ENCODE measurements at regions not wholly inside any gene's neighbourhood (a gene's known extent, or its start where the extent isn't known, plus 50 kb on each side); places are given as distances from the start of the nearest gene placed in this dataset.

GRCh38 chr4:173936861-173937260 lies 346.6 kb downstream of the FBXO8 start:
- Histone ChIP-seq H3K4me1 (ENCODE audit: insufficient read depth, low read length) (peaks cover 9% of the 10 kb centered on the region; the same call in 1 of the 2 replicates), H3K4me3 (ENCODE audit: low read length) (no peak overlapping the region), H3K27ac (ENCODE audit: low read length) (no peak overlapping the region), H3K36me3 (ENCODE audit: insufficient read depth, low read depth, low read length) (no peaks in the 10 kb centered on the region), H3K9ac (ENCODE audit: low read depth, low read length) (no peak overlapping the region), H3K27me3 (ENCODE audit: insufficient read depth, low read length) (no peaks in the 10 kb centered on the region), H3K9me3 (ENCODE audit: insufficient read depth, low read depth, low read length) (no peaks in the 10 kb centered on the region)

- Histone ChIP-seq H3K4me3 (ENCODE audit: low read length) (no peak overlapping the region), H3K27me3 (ENCODE audit: insufficient read depth, low read length) (no peaks in the 10 kb centered on the region), H3K9ac (ENCODE audit: low read depth, low read length) (no peak overlapping the region), H3K9me3 (ENCODE audit: insufficient read depth, low read depth, low read length) (no peaks in the 10 kb centered on the region), H3K4me1 (ENCODE audit: insufficient read depth, low read length) (peaks cover 9% of the 10 kb centered on the region; the same call in 1 of the 2 replicates), H3K36me3 (ENCODE audit: insufficient read depth, low read depth, low read length) (no peaks in the 10 kb centered on the region), H3K27ac (ENCODE audit: low read length) (no peak overlapping the region)
These were observed 347.7 kb downstream of the FBXO8 start for GRCh38 chr4:173935622-173936405.

GRCh38 chr4:173934933-173935620 lies 348.4 kb downstream of the FBXO8 start:
- Histone ChIP-seq H3K9me3 (ENCODE audit: insufficient read depth, low read depth, low read length) (no peaks in the 10 kb centered on the region), H3K27me3 (ENCODE audit: insufficient read depth, low read length) (no peaks in the 10 kb centered on the region), H3K4me1 (ENCODE audit: insufficient read depth, low read length) (peaks cover 9% of the 10 kb centered on the region; the same call in 1 of the 2 replicates), H3K9ac (ENCODE audit: low read depth, low read length) (no peak overlapping the region), H3K36me3 (ENCODE audit: insufficient read depth, low read depth, low read length) (no peaks in the 10 kb centered on the region), H3K4me3 (ENCODE audit: low read length) (no peak overlapping the region), H3K27ac (ENCODE audit: low read length) (no peak overlapping the region)

GRCh38 chr4:173934201-173934600 lies 349.3 kb downstream of the FBXO8 start:
- Histone ChIP-seq H3K27ac (ENCODE audit: low read length) (no peak overlapping the region), H3K27me3 (ENCODE audit: insufficient read depth, low read length) (no peaks in the 10 kb centered on the region), H3K4me3 (ENCODE audit: low read length) (no peak overlapping the region), H3K9me3 (ENCODE audit: insufficient read depth, low read depth, low read length) (no peaks in the 10 kb centered on the region), H3K36me3 (ENCODE audit: insufficient read depth, low read depth, low read length) (no peaks in the 10 kb centered on the region), H3K9ac (ENCODE audit: low read depth, low read length) (no peak overlapping the region), H3K4me1 (ENCODE audit: insufficient read depth, low read length) (peaks cover 9% of the 10 kb centered on the region; the same call in 1 of the 2 replicates)

- Histone ChIP-seq H3K36me3 (ENCODE audit: insufficient read depth, low read depth, low read length) (no peaks in the 10 kb centered on the region), H3K27ac (ENCODE audit: low read length) (no peak overlapping the region), H3K9ac (ENCODE audit: low read depth, low read length) (no peak overlapping the region), H3K9me3 (ENCODE audit: insufficient read depth, low read depth, low read length) (no peaks in the 10 kb centered on the region), H3K4me1 (ENCODE audit: insufficient read depth, low read length) (peaks cover 9% of the 10 kb centered on the region; the same call in 1 of the 2 replicates), H3K4me3 (ENCODE audit: low read length) (no peak overlapping the region), H3K27me3 (ENCODE audit: insufficient read depth, low read length) (no peaks in the 10 kb centered on the region)
These were observed 350.8 kb downstream of the FBXO8 start for GRCh38 chr4:173932701-173933100.

- H3K27ac ChIP-seq (ENCODE audit: low read length), result no peak overlapping the region
- no peak overlapping the region for H3K9ac ChIP-seq (ENCODE audit: low read depth, low read length)
- H3K4me1 ChIP-seq (ENCODE audit: insufficient read depth, low read length), result no peaks in the 10 kb centered on the region
These were observed 353.0 kb downstream of the FBXO8 start for GRCh38 chr4:173930329-173930967.

GRCh38 chr4:173929921-173930320 lies 353.5 kb downstream of the FBXO8 start:
- Histone ChIP-seq H3K27ac (ENCODE audit: low read length) (no peak overlapping the region), H3K4me1 (ENCODE audit: insufficient read depth, low read length) (no peaks in the 10 kb centered on the region), H3K36me3 (ENCODE audit: insufficient read depth, low read depth, low read length) (no peaks in the 10 kb centered on the region), H3K27me3 (ENCODE audit: insufficient read depth, low read length) (no peaks in the 10 kb centered on the region), H3K4me3 (ENCODE audit: low read length) (no peak overlapping the region), H3K9me3 (ENCODE audit: insufficient read depth, low read depth, low read length) (no peaks in the 10 kb centered on the region), H3K9ac (ENCODE audit: low read depth, low read length) (no peak overlapping the region)

More at GRCh38 chr4:173930329-173930967, 353.0 kb downstream of the FBXO8 start:
- no peaks in the 10 kb centered on the region for H3K36me3 ChIP-seq (ENCODE audit: insufficient read depth, low read depth, low read length)
- no peaks in the 10 kb centered on the region for H3K9me3 ChIP-seq (ENCODE audit: insufficient read depth, low read depth, low read length)
- H3K4me3 ChIP-seq (ENCODE audit: low read length), result no peak overlapping the region
- no peaks in the 10 kb centered on the region for H3K27me3 ChIP-seq (ENCODE audit: insufficient read depth, low read length)

- H3K36me3 ChIP-seq (ENCODE audit: insufficient read depth, low read depth, low read length), result no peaks in the 10 kb centered on the region
These were observed 358.9 kb downstream of the FBXO8 start for GRCh38 chr4:173924561-173924960.

GRCh38 chr4:173919861-173920260 lies 363.6 kb downstream of the FBXO8 start:
- no peaks in the 10 kb centered on the region for H3K27me3 ChIP-seq (ENCODE audit: insufficient read depth, low read length)
- H3K9ac ChIP-seq (ENCODE audit: low read depth, low read length), result no peak overlapping the region
- H3K4me3 ChIP-seq (ENCODE audit: low read length), result no peak overlapping the region
- H3K9me3 ChIP-seq (ENCODE audit: insufficient read depth, low read depth, low read length), result no peaks in the 10 kb centered on the region
- no peak overlapping the region for H3K27ac ChIP-seq (ENCODE audit: low read length)
- no peaks in the 10 kb centered on the region for H3K36me3 ChIP-seq (ENCODE audit: insufficient read depth, low read depth, low read length)
- peaks cover 4% of the 10 kb centered on the region; the same call in 1 of the 2 replicates for H3K4me1 ChIP-seq (ENCODE audit: insufficient read depth, low read length)

More at GRCh38 chr4:173924561-173924960, 358.9 kb downstream of the FBXO8 start:
- Histone ChIP-seq H3K4me1 (ENCODE audit: insufficient read depth, low read length) (peaks cover 4% of the 10 kb centered on the region; the same call in 1 of the 2 replicates), H3K4me3 (ENCODE audit: low read length) (no peak overlapping the region), H3K27me3 (ENCODE audit: insufficient read depth, low read length) (no peaks in the 10 kb centered on the region), H3K9ac (ENCODE audit: low read depth, low read length) (no peak overlapping the region), H3K27ac (ENCODE audit: low read length) (no peak overlapping the region), H3K9me3 (ENCODE audit: insufficient read depth, low read depth, low read length) (no peaks in the 10 kb centered on the region)

GRCh38 chr4:173919196-173919595 lies 364.3 kb downstream of the FBXO8 start:
- Histone ChIP-seq H3K27ac (ENCODE audit: low read length) (no peak overlapping the region), H3K4me1 (ENCODE audit: insufficient read depth, low read length) (peaks cover 4% of the 10 kb centered on the region; the same call in 1 of the 2 replicates), H3K9ac (ENCODE audit: low read depth, low read length) (no peak overlapping the region), H3K36me3 (ENCODE audit: insufficient read depth, low read depth, low read length) (no peaks in the 10 kb centered on the region), H3K27me3 (ENCODE audit: insufficient read depth, low read length) (no peaks in the 10 kb centered on the region), H3K4me3 (ENCODE audit: low read length) (no peak overlapping the region), H3K9me3 (ENCODE audit: insufficient read depth, low read depth, low read length) (no peaks in the 10 kb centered on the region)

GRCh38 chr4:173917255-173917960 lies 366.1 kb downstream of the FBXO8 start:
- no peaks in the 10 kb centered on the region for H3K9me3 ChIP-seq (ENCODE audit: insufficient read depth, low read depth, low read length)
- H3K27me3 ChIP-seq (ENCODE audit: insufficient read depth, low read length), result no peaks in the 10 kb centered on the region
- peaks cover 4% of the 10 kb centered on the region; the same call in 1 of the 2 replicates for H3K4me1 ChIP-seq (ENCODE audit: insufficient read depth, low read length)
- no peak overlapping the region for H3K9ac ChIP-seq (ENCODE audit: low read depth, low read length)
- H3K27ac ChIP-seq (ENCODE audit: low read length), result no peak overlapping the region
- H3K4me3 ChIP-seq (ENCODE audit: low read length), result no peak overlapping the region
- H3K36me3 ChIP-seq (ENCODE audit: insufficient read depth, low read depth, low read length), result no peaks in the 10 kb centered on the region
